Stromal cell of bone marrow (primary cell): ENCODE measurements at regions not wholly inside any gene's neighbourhood (a gene's known extent, or its start where the extent isn't known, plus 50 kb on each side); places are given as distances from the start of the nearest gene placed in this dataset.

ENCODE experiments used
- DNase-seq: peaks from one replicate; pipeline ENCODE4 v3.0.0-alpha.2; 2012; ENCODE audit warnings: low read depth

DNA sequence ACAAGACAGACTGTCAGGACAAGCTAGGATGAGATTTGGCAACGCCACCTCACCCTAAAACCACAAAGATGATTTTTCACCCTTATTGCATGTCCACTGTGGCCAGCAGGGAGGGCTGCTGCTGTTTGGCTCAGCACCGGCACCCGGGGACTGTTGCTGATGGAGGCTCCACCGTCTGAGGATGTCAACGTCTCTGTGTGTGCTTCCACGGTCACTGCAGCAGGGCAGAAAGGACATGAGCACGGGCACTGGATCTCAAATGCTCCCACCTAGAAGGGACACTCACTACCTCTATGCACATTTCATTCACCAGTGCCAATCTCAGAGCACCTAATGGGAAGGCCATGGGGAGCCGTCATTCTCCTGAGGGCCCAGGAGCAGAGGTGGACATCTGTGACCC lies 599.6 kb downstream of the PTPRU start:
- DNase-seq = no peak

GRCh38 chr1:29835406-29835805 lies 599.1 kb downstream of the PTPRU start:
- no peak for DNase-seq

- no peak for DNase-seq
Measured at GRCh38 chr1:29833581-29833980, 597.3 kb downstream of the PTPRU start.

GRCh38 chr1:29832936-29833335 lies 596.6 kb downstream of the PTPRU start:
- no peak for DNase-seq

DNA sequence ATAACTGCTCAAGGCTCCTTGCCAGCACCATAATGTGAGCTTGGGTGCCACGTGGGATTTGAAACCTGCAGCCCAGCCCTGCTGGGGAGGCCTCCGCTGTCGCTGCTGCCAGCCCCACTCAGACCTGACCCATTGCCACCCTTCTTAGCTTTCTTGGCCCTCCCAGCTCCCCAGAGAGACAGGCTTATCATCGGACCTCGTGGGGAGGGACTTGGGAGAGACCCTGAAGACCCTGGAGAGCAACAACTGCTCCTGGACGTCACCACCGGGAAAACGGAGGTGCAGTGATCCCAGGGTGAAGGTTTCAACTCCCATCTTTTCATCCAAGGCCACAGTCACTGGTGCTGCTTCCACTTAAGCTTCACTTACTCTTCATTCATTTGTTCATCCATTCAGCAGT lies 596.1 kb downstream of the PTPRU start:
- no peak for DNase-seq

- no peak for DNase-seq
Measured at GRCh38 chr1:29831500-29832117, 595.3 kb downstream of the PTPRU start.

DNA sequence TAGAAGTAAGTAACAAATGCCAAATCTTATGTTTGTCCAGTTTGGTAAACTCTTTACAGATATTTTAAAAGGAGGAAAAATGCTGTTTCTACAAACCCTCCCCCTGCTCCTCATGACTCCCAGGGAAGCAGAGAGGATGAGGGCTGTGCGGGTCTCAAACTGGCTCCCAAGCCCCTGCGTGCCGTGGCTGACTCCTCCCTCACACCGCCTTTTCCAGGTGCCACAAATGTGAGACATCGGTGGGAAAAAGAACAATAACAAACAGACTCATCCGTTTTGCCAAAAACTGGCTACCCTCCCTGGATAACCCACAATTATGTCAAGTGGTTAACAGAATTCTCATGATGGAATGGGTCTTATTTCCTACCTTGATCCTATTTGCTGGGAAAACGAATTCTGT lies 594.6 kb downstream of the PTPRU start:
- DNase-seq = no peak

GRCh38 chr1:29830383-29830782 lies 594.1 kb downstream of the PTPRU start:
- no peak for DNase-seq

DNA sequence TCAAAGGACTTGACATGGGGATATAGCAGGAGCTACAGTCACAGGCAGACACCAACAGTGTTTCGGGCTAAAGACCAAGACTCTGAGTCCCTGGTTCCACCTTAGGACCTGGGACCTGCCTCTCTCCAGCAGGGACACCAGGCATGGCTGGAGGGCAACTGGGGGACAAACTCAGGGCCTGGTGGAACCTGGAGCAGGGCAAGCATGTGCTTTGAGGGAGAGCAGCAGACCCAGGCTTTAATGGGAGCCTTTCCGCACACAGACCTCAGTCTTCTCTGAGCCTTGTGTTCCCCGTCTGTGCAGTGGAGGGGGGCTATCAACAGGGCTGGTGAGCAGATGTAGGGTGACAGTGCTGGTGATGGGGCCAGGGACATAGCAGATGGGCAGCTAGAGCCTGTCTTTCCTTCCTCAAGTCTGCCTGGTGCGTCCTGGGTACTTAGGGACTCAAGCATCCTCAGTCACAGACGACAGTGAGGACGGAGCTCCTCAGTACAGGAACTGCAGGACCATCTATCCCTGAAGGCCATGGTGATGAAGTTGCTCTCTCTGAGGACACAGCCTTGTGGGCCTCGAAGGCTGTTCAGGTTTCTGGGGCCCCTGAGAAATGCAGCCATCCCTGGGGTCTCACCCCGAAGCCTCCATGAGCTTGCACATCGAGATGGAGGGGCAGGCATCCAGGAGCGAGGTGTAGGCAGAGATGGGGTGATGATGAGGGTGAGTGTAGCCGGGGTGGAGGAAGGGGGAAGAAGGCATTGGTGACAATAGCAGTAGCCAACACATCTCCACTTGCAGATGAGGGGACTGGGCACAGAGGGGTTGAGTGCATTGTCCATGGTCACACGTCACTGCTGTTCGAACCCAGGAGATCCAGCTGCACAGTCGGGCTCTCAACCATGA lies 593.4 kb downstream of the PTPRU start:
- DNase-seq = no peak

DNA sequence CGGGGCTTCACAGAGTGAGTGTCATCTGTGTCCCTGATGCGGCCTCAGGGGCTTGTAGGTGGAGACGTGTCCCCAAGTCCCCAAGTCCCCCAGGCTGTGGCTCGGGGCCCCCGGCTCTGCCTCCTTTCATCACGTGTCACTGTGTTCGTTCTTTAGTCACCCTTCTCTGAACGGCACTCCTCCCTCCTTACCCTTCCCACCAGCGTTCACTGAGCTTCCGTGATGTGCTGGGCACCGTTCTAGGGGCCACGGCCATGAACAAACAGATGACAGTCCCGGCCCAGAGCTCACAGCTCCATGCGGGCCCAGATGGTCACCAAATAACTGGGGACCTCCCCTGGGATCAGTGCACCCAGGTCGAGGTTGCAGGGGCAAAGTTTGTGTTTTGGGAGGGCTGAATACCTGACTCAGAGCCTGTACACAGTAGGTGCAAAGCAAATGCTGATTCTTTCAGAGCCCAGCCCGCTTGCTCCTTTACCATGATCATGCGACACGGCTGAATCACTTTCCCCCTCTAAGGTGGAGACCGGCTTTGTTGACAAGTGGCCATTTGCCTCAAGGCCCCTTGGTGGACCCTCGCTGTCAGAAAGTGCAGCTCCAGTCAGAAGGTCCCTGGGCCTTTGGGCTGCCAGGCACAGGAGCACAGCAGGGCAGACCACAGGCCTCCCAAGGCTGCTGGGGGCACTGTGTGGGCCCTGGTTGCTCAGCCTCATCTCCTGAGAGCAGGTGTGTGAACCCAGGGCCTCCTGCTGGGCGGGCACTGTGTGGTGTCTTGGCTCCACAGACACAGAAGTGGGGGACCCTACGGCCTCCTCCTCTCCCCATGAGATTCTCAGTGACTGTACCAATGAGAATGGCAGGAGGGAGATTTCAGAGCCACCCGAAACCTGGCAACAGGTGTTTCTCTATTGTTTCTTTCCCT lies 592.5 kb downstream of the PTPRU start:
- no peak for DNase-seq

- DNase-seq = no peak
Measured at GRCh38 chr1:29827801-29828525, 591.6 kb downstream of the PTPRU start.

DNA sequence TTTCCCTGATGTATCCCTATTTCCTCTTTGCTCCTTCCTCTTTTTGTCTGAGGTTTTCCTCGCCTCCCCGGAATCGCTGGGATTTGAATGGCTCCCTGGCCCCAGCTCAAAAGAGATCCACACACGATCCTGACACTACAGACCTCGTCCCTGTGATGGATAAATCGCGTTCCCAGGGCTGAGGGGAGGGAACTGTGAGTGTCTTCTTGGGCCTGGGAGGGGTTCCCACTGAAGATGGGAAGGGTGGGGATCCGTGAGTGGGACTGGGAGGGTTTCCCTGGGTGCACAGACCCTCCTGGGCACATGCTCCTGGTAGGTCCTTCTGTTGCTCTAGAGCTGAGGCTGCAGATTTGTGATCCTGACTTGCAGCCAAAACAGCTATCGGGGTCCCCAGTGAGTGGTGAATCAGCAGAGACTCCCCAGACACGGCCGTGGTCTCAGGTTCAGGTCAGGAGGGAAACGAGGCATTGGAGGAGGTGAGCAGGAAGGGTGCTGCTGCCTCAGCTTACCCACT lies 591.0 kb downstream of the PTPRU start:
- no peak for DNase-seq

GRCh38 chr1:29826646-29827045 lies 590.3 kb downstream of the PTPRU start:
- no peak for DNase-seq

GRCh38 chr1:29825941-29826415 lies 589.7 kb downstream of the PTPRU start:
- no peak for DNase-seq

- no peak for DNase-seq
Measured at GRCh38 chr1:29825274-29825940, 589.1 kb downstream of the PTPRU start.

DNA sequence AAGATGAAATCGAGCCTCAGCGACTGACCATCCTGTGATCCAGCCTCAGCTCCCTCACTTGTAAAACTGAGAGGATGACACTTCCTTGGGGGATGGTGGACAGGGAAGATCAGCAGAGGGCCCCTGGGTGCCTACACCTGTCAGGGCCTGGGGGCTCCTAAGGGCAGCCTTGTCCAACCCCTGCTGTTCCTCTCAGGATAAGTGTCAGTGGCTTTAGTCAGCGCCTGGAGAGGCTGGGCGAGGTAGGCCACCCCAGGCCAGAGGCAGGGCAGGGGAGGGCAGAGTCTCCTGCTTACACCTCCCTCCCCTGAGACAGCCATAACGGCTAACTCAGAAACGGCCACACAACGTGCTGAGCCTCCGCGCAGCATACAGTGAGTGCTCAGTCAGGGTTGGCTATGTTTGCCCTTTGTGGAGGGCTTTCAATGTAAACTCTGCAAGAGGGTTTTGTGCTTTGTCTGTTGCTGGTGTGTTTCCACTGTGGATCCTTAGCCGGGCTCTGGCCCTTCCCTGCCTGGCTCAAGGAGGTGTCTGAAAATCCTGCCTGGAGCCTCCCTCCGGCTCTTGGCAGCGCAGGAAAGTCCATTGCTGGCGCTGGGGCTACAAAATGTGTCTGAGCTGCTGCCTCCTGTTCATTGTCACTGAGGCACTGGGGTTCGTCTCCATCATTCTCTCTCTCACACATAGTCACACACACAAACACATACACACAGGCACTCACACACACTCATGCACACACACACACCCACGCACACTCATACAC lies 588.4 kb downstream of the PTPRU start:
- DNase-seq = no peak

- no peak for DNase-seq
Measured at GRCh38 chr1:29824025-29824424, 587.7 kb downstream of the PTPRU start.

DNA sequence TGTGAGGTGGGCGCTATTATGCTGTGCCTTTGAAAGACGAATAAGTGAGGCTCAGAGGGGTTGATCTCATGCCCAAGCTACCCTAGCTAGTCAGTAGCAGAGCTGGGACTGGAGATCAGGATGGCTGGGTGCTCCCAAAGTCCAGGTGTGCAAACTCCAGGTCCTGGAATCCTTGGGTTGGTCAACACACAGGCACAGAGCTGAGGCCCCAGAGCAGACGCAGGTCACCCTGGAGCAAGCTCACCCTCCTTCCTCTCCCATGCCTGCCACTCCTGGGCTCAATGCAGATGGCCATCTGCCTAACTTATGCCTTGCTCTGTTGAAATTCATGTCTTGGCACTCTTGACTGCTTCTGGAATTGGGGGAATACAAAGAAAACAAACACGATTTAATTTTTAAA lies 587.2 kb downstream of the PTPRU start:
- DNase-seq = no peak

DNA sequence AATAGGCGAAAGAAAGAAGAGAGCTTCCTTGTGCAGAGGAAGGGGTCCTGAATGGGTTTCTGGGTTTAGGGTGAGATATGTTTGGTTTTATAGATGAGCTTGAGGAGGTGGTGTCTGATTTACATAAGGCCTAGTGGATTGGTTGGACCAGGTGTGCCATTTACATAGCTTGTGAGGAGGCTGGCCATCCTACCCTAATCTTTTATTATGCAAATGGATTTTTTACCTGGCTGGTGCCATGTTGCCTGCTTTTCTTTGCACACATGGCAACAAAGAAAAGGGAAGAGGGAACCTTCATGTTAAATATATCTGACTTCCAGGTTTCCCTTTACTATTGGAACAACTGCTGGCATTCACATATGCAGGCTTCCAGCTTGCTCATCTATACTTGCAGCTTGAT lies 585.3 kb downstream of the PTPRU start:
- DNase-seq = no peak

GRCh38 chr1:29820401-29820800 lies 584.1 kb downstream of the PTPRU start:
- no peak for DNase-seq
